GM12892 (cell line): ENCODE measurements at regions not wholly inside any gene's neighbourhood (a gene's known extent, or its start where the extent isn't known, plus 50 kb on each side); places are given as distances from the start of the nearest gene placed in this dataset.

Experiments
- POLR2A ChIP-seq: IDR thresholded peaks from 2 replicates; pipeline ENCODE4 v1.6.1; 2011; ENCODE audit warnings: low read depth, low read length, control low read depth
- TAF1 ChIP-seq: IDR thresholded peaks from 2 replicates; pipeline ENCODE4 v1.6.1; 2011; ENCODE audit warnings: low read depth, mild to moderate bottlenecking, control low read depth, low read length, borderline replicate concordance

DNA sequence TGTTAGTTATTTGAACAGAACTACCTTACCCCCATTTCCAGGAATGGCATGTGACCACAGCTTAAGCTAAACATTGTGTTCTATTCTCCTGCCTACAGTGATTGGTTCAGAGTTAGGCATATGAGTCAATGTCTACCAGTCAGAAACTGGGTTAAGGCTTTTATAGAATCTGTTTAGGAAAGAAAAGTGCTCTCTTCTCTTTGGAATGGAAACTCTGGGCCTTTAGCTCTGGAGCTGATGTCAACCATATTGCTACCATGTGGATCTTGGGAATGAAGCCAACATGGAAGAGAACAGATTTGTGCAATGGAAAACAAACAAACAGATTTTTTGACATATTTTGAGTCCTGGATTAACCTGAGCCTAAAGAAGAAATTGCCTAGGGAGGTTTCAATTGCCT is 488.9 kb upstream of the TNC start:
- no peak for TF ChIP-seq POLR2A
- no peak for TF ChIP-seq TAF1
